Uterus (tissue), 2 donors: ENCODE measurements at regions not wholly inside any gene's neighbourhood (a gene's known extent, or its start where the extent isn't known, plus 50 kb on each side); places are given as distances from the start of the nearest gene placed in this dataset.
"Not testable (repeated sequence)": the region's sequence is repeated elsewhere in the genome, so short reads cannot be mapped to it uniquely, and the experiment has no call there.

ENCODE experiments used
- CTCF ChIP-seq, 4 experiments: fragments of 200-600 bp in 2 of 4; fragments of 450-650 bp in 2 of 4; sonication (generic) in 2 of 4; IDR thresholded peaks; one replicate each; pipeline ENCODE4 v1.5.1; 2016 to 2019; ENCODE audit warnings: antibody characterized with exemption in 4 of 4, mild to moderate bottlenecking in 2 of 4, moderate library complexity in 1 of 4
- POLR2A ChIP-seq, 2 donors: fragments of 450-650 bp; IDR thresholded peaks; one replicate each; pipeline ENCODE4 v1.6.1; 2016; ENCODE audit warnings: antibody characterized with exemption in 2 of 2, mild to moderate bottlenecking in 1 of 2, moderate library complexity in 1 of 2

- not testable (repeated sequence) for TF ChIP-seq CTCF, POLR2A (IDR thresholded peaks at IDR 0.05)
Measured at GRCh38 chr2:111510384-111510783, 373.6 kb downstream of the ANAPC1 start.
